GM21576 (cell line): ENCODE measurements at regions not wholly inside any gene's neighbourhood (a gene's known extent, or its start where the extent isn't known, plus 50 kb on each side); places are given as distances from the start of the nearest gene placed in this dataset.

Source experiments
- ATAC-seq: cut with Tn5 transposase; IDR thresholded peaks from one replicate; pipeline ENCODE4 v1.9.1; 2021; ENCODE audit warnings: mild to moderate bottlenecking, moderate library complexity; ENCODE audit not compliant: unreplicated experiment

- ATAC-seq: no peak
These were observed 55.9 kb upstream of the CAV2 start for GRCh38 chr7:116443646-116444045.

GRCh38 chr7:116445447-116446211 is 53.9 kb upstream of the CAV2 start:
- ATAC-seq: no peak

- ATAC-seq: no peak
These were observed 53.2 kb upstream of the CAV2 start for GRCh38 chr7:116446212-116446855.

- ATAC-seq: no peak
These were observed 52.1 kb upstream of the CAV2 start for GRCh38 chr7:116447436-116447835.

GRCh38 chr7:116447966-116448839 is 51.3 kb upstream of the CAV2 start:
- ATAC-seq: no peak

GRCh38 chr7:116449441-116449840 is 50.1 kb upstream of the CAV2 start:
- no peak for ATAC-seq
